AG04449 (cell line): ENCODE measurements at regions not wholly inside any gene's neighbourhood (a gene's known extent, or its start where the extent isn't known, plus 50 kb on each side); places are given as distances from the start of the nearest gene placed in this dataset.

ENCODE experiments used
- CTCF ChIA-PET: fragments of 350-600 bp; formaldehyde crosslinking; extraction: SDS; loops from one replicate; lab custom pipeline; 2021; ENCODE audit warnings: antibody characterized with exemption; lab: Yijun Ruan, JAX
- POLR2A ChIA-PET: fragments of 400-600, 350-600 bp; formaldehyde crosslinking; extraction: SDS; loops from one replicate; lab custom pipeline; 2020; ENCODE audit warnings: antibody characterized with exemption, inconsistent platforms; lab: Yijun Ruan, JAX
- DNase-seq: peaks from one replicate; pipeline ENCODE4 v3.0.0-alpha.2; 2010; ENCODE audit warnings: low read depth, low spot score
- H3K4me3 ChIP-seq: 2 replicates; pipeline ENCODE4 v1.5.1; 2011; ENCODE audit warnings: low read depth, mild to moderate bottlenecking, control low read depth, low read length
- CTCF ChIP-seq: IDR thresholded peaks from one replicate; pipeline ENCODE4 v1.5.1; 2011; ENCODE audit warnings: mild to moderate bottlenecking, moderate library complexity, low read length, control low read depth, inconsistent platforms; ENCODE audit not compliant: insufficient read depth; ENCODE audit errors: missing control alignments

GRCh38 chr2:64760128-64760527 is 106.4 kb upstream of the SERTAD2 start:
- TF ChIP-seq CTCF = no peak
- no peak for DNase-seq
- POLR2A ChIA-PET = no interaction called here
- H3K4me3 ChIP-seq = no peak overlapping the region
- CTCF ChIA-PET = interaction anchor here (0.7 kb wide), 1 partner anchor 13 kb away, joined by 3 read pairs; no protein-coding TSS in a partner anchor

- POLR2A ChIA-PET = interaction anchor here (1.5 kb wide), 1 partner anchor 11 kb away, joined by 8 read pairs; no protein-coding TSS in a partner anchor
- TF ChIP-seq CTCF = no peak
- CTCF ChIA-PET = interaction anchor here (1.3 to 5.7 kb wide), 2 partner anchors 9 to 116 kb away, joined by 4 to 31 read pairs; no protein-coding TSS in a partner anchor
- H3K4me3 ChIP-seq = no peak overlapping the region
- no peak for DNase-seq
Measured at GRCh38 chr2:64762301-64762997, 108.7 kb upstream of the SERTAD2 start.

DNA sequence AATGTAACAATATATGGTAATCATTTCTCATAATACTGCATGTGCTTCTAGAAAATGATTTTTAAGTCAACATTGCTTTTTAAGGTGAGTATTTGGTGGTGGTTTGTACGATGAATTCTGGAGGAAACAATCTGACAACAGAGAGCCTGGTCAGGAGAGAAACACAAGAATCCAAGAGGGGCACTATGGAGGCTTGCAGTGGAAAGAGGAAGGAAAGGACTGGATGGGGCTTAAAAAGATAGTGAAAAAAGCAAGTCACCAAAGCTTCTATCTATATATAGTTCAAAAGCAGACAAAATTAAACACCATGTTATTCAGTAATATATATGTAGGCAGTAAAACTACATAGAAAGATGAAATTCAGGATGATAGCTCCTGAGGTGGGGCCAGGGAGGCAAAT is 109.4 kb upstream of the SERTAD2 start:
- DNase-seq = no peak
- CTCF ChIA-PET = interaction anchor here (0.8 to 5.7 kb wide), 2 partner anchors 10 to 110 kb away, joined by 3 to 31 read pairs; no protein-coding TSS in a partner anchor
- H3K4me3 ChIP-seq = no peak overlapping the region
- TF ChIP-seq CTCF = no peak
- POLR2A ChIA-PET = interaction anchor here (1.2 kb wide), 1 partner anchor 12 kb away, joined by 4 read pairs; no protein-coding TSS in a partner anchor

- no peak for TF ChIP-seq CTCF
- DNase-seq = no peak
- no peak overlapping the region for H3K4me3 ChIP-seq
- ChIA-PET POLR2A (interaction anchor here (1.1 kb wide), 1 partner anchor 15 kb away, joined by 4 read pairs; no protein-coding TSS in a partner anchor), CTCF (interaction anchor here (1.2 to 5.7 kb wide), 2 partner anchors 12 to 119 kb away, joined by 6 to 31 read pairs; no protein-coding TSS in a partner anchor)
Measured at GRCh38 chr2:64765160-64765805, 111.6 kb upstream of the SERTAD2 start.

DNA sequence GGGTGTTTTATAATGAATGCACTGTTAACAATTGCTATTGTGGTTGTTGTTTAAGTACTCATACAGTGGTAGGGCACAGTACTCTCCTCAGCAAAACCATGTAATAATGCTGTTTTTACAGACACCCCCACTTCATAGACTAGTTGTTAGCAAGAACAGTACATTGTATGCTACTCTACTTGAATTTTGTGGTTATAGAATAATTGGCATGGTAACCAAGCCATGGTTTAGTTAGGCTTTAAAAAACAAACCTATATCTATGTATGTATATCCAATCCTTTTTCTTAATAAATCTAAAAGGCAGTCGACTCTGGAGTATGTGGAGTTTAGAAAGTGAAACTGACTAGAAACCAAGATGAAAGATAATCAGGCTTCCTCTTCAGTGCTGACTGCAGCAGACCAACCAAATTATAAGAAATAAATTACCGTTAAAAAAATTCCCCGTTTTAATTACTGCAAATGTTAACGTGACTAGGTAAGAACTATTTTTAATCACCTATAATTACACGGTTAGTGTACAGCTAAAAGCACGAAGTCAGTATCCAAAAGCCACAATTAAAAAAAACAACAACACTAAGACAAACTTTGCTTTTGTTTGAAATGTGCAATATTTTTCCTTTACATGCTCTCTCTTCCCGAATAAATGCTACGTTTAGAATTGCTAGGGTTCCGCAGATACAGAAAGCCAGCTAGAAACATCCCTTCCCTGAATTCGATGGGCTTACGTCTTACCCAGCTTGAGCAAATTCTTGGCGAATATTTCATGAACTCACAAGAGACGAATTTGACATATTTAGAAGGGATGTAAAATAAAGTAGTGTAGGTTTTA is 113.3 kb upstream of the SERTAD2 start:
- POLR2A ChIA-PET = interaction anchor here (0.6 to 1.7 kb wide), 13 partner anchors 11 to 130 kb away, joined by 3 to 17 read pairs (median 4); partner anchors contain the start of gene SERTAD2
- CTCF ChIA-PET = interaction anchor here (0.7 to 1.2 kb wide), 7 partner anchors 10 to 122 kb away, joined by 3 to 8 read pairs (median 3); partner anchors contain the start of gene SERTAD2
- TF ChIP-seq CTCF = no peak
- DNase-seq = no peak
- peak overlapping the region; percentile 63 for H3K4me3 ChIP-seq
